ENCODE measurements at regions not wholly inside any gene's neighbourhood (a gene's known extent, or its start where the extent isn't known, plus 50 kb on each side); places are given as distances from the start of the nearest gene placed in this dataset.

- DNase-seq (ENCODE audit: low read depth in 1 of 2, low spot score in 1 of 2) = no peak
Observed at GRCh38 chr6:41470331-41471063, 75.7 kb upstream of the FOXP4 start.

- DNase-seq (ENCODE audit: low read depth in 1 of 2, low spot score in 1 of 2) = no peak
Observed at GRCh38 chr6:41471064-41471895, 74.9 kb upstream of the FOXP4 start.

- DNase-seq (ENCODE audit: low read depth in 1 of 2, low spot score in 1 of 2) = no peak
Observed at GRCh38 chr6:41474213-41474933, 71.8 kb upstream of the FOXP4 start.

GRCh38 chr6:41475164-41475563 is 71.0 kb upstream of the FOXP4 start:
- DNase-seq (ENCODE audit: low read depth in 1 of 2, low spot score in 1 of 2) = no peak

- no peak for DNase-seq (ENCODE audit: low read depth in 1 of 2, low spot score in 1 of 2)
Observed at GRCh38 chr6:41475737-41476357, 70.3 kb upstream of the FOXP4 start.

GRCh38 chr6:41476401-41476800 is 69.8 kb upstream of the FOXP4 start:
- DNase-seq (ENCODE audit: low read depth in 1 of 2, low spot score in 1 of 2) = no peak

- DNase-seq (ENCODE audit: low read depth in 1 of 2, low spot score in 1 of 2) = no peak
Observed at GRCh38 chr6:41477572-41477971, 68.6 kb upstream of the FOXP4 start.

GRCh38 chr6:41483943-41484342 is 62.2 kb upstream of the FOXP4 start:
- no peak for DNase-seq (ENCODE audit: low read depth in 1 of 2, low spot score in 1 of 2)

GRCh38 chr6:41487860-41488432 is 58.2 kb upstream of the FOXP4 start:
- no peak for DNase-seq (ENCODE audit: low read depth in 1 of 2, low spot score in 1 of 2)

GRCh38 chr6:41488433-41489119 is 57.6 kb upstream of the FOXP4 start:
- DNase-seq (ENCODE audit: low read depth in 1 of 2, low spot score in 1 of 2) = no peak

- no peak for DNase-seq (ENCODE audit: low read depth in 1 of 2, low spot score in 1 of 2)
Observed at GRCh38 chr6:41489120-41489851, 56.9 kb upstream of the FOXP4 start.

- no peak for DNase-seq (ENCODE audit: low read depth in 1 of 2, low spot score in 1 of 2)
Observed at GRCh38 chr6:41492261-41492891, 53.8 kb upstream of the FOXP4 start.

- DNase-seq (ENCODE audit: low read depth in 1 of 2, low spot score in 1 of 2) = no peak
Observed at GRCh38 chr6:41494212-41495110, 51.7 kb upstream of the FOXP4 start.

Data from stimulated activated CD4-positive, alpha-beta T cell treated with anti-CD3 and anti-CD28 coated beads, Interleukin-15, amount 100 ng/mL, for 1 hour (primary cell).